SH-SY5Y (cell line): ENCODE measurements at regions not wholly inside any gene's neighbourhood (a gene's known extent, or its start where the extent isn't known, plus 50 kb on each side); places are given as distances from the start of the nearest gene placed in this dataset.

Experiments used
- GATA2 ChIP-seq: IDR thresholded peaks from 2 replicates; pipeline ENCODE4 v1.6.1; 2011; ENCODE audit warnings: mild to moderate bottlenecking, low read depth, low read length
- GATA3 ChIP-seq: IDR thresholded peaks from 2 replicates; pipeline ENCODE4 v1.6.1; 2011; ENCODE audit warnings: low read depth, mild to moderate bottlenecking, low read length, moderate library complexity

DNA sequence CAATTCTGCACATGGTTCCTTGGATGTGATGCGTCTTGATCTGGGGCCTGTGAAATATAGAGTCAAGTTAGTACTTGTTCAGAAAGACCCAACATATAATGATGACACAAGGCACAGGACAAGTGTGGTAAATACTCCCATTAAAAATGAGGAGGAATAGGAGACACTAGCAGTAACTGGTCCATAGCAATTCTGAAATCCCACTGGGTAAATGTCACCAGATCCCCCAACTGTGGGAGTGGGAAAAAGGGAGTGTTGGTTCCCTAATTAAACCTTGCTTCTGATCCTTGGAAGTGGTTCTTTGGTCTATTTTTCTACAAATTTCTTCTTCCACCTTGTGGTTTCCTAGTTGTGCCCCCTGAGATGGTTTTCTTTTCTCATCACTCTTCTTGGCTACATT, 62.5 kb upstream of the NRP1 start:
- no peak for TF ChIP-seq GATA2
- no peak for TF ChIP-seq GATA3
